ENCODE measurements at regions not wholly inside any gene's neighbourhood (a gene's known extent, or its start where the extent isn't known, plus 50 kb on each side); places are given as distances from the start of the nearest gene placed in this dataset.

- DNase-seq (ENCODE audit: low read depth) = no peak
- Histone ChIP-seq H3K4me3 (ENCODE audit: low read length) (no peak overlapping the region), H3K9ac (ENCODE audit: low read length) (no peak overlapping the region), H3K4me1 (ENCODE audit: control insufficient read depth, insufficient read depth, low read length) (no peaks in the 10 kb centered on the region), H3K36me3 (ENCODE audit: control insufficient read depth, insufficient read depth, low read length, severe bottlenecking) (no peaks in the 10 kb centered on the region), H3K27me3 (replicated peaks; ENCODE audit: control insufficient read depth, insufficient read depth, low read length) (no peaks in the 10 kb centered on the region), H3K9me3 (ENCODE audit: control insufficient read depth, low read length) (no peaks in the 10 kb centered on the region)
These were observed 53.6 kb upstream of the NRXN1 start for GRCh38 chr2:51085420-51086068.

- Histone ChIP-seq H3K27me3 (replicated peaks; ENCODE audit: control insufficient read depth, insufficient read depth, low read length) (no peaks in the 10 kb centered on the region), H3K36me3 (ENCODE audit: control insufficient read depth, insufficient read depth, low read length, severe bottlenecking) (no peaks in the 10 kb centered on the region), H3K9ac (ENCODE audit: low read length) (no peak overlapping the region), H3K4me3 (ENCODE audit: low read length) (no peak overlapping the region), H3K9me3 (ENCODE audit: control insufficient read depth, low read length) (no peaks in the 10 kb centered on the region), H3K4me1 (ENCODE audit: control insufficient read depth, insufficient read depth, low read length) (no peaks in the 10 kb centered on the region)
- no peak for DNase-seq (ENCODE audit: low read depth)
These were observed 52.8 kb upstream of the NRXN1 start for GRCh38 chr2:51084750-51085149.
